AG04449 (cell line): ENCODE measurements at regions not wholly inside any gene's neighbourhood (a gene's known extent, or its start where the extent isn't known, plus 50 kb on each side); places are given as distances from the start of the nearest gene placed in this dataset.

Source experiments
- CTCF ChIA-PET: fragments of 350-600 bp; formaldehyde crosslinking; extraction: SDS; loops from one replicate; lab custom pipeline; 2021; ENCODE audit warnings: antibody characterized with exemption; lab: Yijun Ruan, JAX
- POLR2A ChIA-PET: fragments of 400-600, 350-600 bp; formaldehyde crosslinking; extraction: SDS; loops from one replicate; lab custom pipeline; 2020; ENCODE audit warnings: antibody characterized with exemption, inconsistent platforms; lab: Yijun Ruan, JAX
- DNase-seq: peaks from one replicate; pipeline ENCODE4 v3.0.0-alpha.2; 2010; ENCODE audit warnings: low read depth, low spot score
- H3K4me3 ChIP-seq: 2 replicates; pipeline ENCODE4 v1.5.1; 2011; ENCODE audit warnings: low read depth, mild to moderate bottlenecking, control low read depth, low read length
- CTCF ChIP-seq: IDR thresholded peaks from one replicate; pipeline ENCODE4 v1.5.1; 2011; ENCODE audit warnings: mild to moderate bottlenecking, moderate library complexity, low read length, control low read depth, inconsistent platforms; ENCODE audit not compliant: insufficient read depth; ENCODE audit errors: missing control alignments

- no peak for TF ChIP-seq CTCF
- CTCF ChIA-PET, result no interaction called here
- POLR2A ChIA-PET, result no interaction called here
- DNase-seq, result no peak
- no peak overlapping the region for H3K4me3 ChIP-seq
These were observed 412.0 kb downstream of the MEIS1 start for GRCh38 chr2:66846887-66847286.

GRCh38 chr2:66849153-66849755 is 414.3 kb downstream of the MEIS1 start:
- POLR2A ChIA-PET, result interaction anchor here (2.0 kb wide), 1 partner anchor 9 kb away, joined by 8 read pairs; no protein-coding TSS in a partner anchor
- H3K4me3 ChIP-seq, result no peak overlapping the region
- CTCF ChIA-PET, result interaction anchor here (0.9 to 1.6 kb wide), 3 partner anchors 15 to 802 kb away, joined by 3 read pairs; no protein-coding TSS in a partner anchor
- DNase-seq, result no peak
- TF ChIP-seq CTCF, result no peak

GRCh38 chr2:66850376-66850775 is 415.5 kb downstream of the MEIS1 start:
- ChIA-PET CTCF (interaction anchor here (1.2 kb wide), 1 partner anchor 14 kb away, joined by 3 read pairs; no protein-coding TSS in a partner anchor), POLR2A (interaction anchor here (2.0 kb wide), 1 partner anchor 10 kb away, joined by 8 read pairs; no protein-coding TSS in a partner anchor)

GRCh38 chr2:66851449-66851872 is 416.5 kb downstream of the MEIS1 start:
- ChIA-PET POLR2A (no interaction called here), CTCF (no interaction called here)
- DNase-seq, result peak; percentile 97
- no peak for TF ChIP-seq CTCF
- no peak overlapping the region for H3K4me3 ChIP-seq

More at GRCh38 chr2:66850376-66850775, 415.5 kb downstream of the MEIS1 start:
- TF ChIP-seq CTCF, result no peak
- no peak for DNase-seq
- H3K4me3 ChIP-seq, result no peak overlapping the region

- no peak for DNase-seq
- TF ChIP-seq CTCF, result no peak
- ChIA-PET CTCF (interaction anchor here (1.1 kb wide), 1 partner anchor 278 kb away, joined by 4 read pairs; no protein-coding TSS in a partner anchor), POLR2A (interaction anchor here (0.7 kb wide), 1 partner anchor 358 kb away, joined by 3 read pairs; no protein-coding TSS in a partner anchor)
- H3K4me3 ChIP-seq, result no peak overlapping the region
These were observed 418.0 kb downstream of the MEIS1 start for GRCh38 chr2:66852953-66853352.

GRCh38 chr2:66853585-66853984 is 418.7 kb downstream of the MEIS1 start:
- CTCF ChIA-PET, result interaction anchor here (1.1 kb wide), 1 partner anchor 279 kb away, joined by 4 read pairs; no protein-coding TSS in a partner anchor
- POLR2A ChIA-PET, result interaction anchor here (0.6 to 0.9 kb wide), 3 partner anchors 8 to 359 kb away, joined by 3 read pairs; no protein-coding TSS in a partner anchor
- no peak overlapping the region for H3K4me3 ChIP-seq
- DNase-seq, result no peak
- TF ChIP-seq CTCF, result no peak
